ENCODE measurements at regions not wholly inside any gene's neighbourhood (a gene's known extent, or its start where the extent isn't known, plus 50 kb on each side); places are given as distances from the start of the nearest gene placed in this dataset.

GRCh38 chr1:29825274-29825940 is 589.1 kb downstream of the PTPRU start:
- Histone ChIP-seq H3K9me3 (replicated peaks; ENCODE audit: control insufficient read depth, low read depth, low read length) (no peaks in the 10 kb centered on the region), H3K4me1 (ENCODE audit: control insufficient read depth, insufficient read depth, low read length) (no peaks in the 10 kb centered on the region), H3K4me3 (ENCODE audit: low read length) (no peak overlapping the region), H3K36me3 (ENCODE audit: control insufficient read depth, insufficient read depth, low read length) (no peaks in the 10 kb centered on the region), H3K27ac (ENCODE audit: low read length) (no peak overlapping the region), H3K27me3 (ENCODE audit: control insufficient read depth, insufficient read depth, low read length) (peaks cover 12% of the 10 kb centered on the region)
- WGBS (ENCODE audit: insufficient coverage): 92% methylated on average over 15 of the region's 15 CpGs
- DNase-seq: no peak

- H3K9me3 ChIP-seq (replicated peaks; ENCODE audit: control insufficient read depth, low read depth, low read length): no peaks in the 10 kb centered on the region
- H3K36me3 ChIP-seq (ENCODE audit: control insufficient read depth, insufficient read depth, low read length): no peaks in the 10 kb centered on the region
- 48% methylated on average over 8 of the region's 15 CpGs for WGBS (ENCODE audit: insufficient coverage)
- no peak overlapping the region for H3K4me3 ChIP-seq (ENCODE audit: low read length)
- DNase-seq: no peak
- no peak overlapping the region for H3K27ac ChIP-seq (ENCODE audit: low read length)
- no peaks in the 10 kb centered on the region for H3K4me1 ChIP-seq (ENCODE audit: control insufficient read depth, insufficient read depth, low read length)
- peaks cover 12% of the 10 kb centered on the region for H3K27me3 ChIP-seq (ENCODE audit: control insufficient read depth, insufficient read depth, low read length)
Measured at GRCh38 chr1:29824511-29825273, 588.4 kb downstream of the PTPRU start.

- WGBS (ENCODE audit: insufficient coverage): 37% methylated on average over 4 of the region's 6 CpGs
- DNase-seq: no peak
- H3K9me3 ChIP-seq (replicated peaks; ENCODE audit: control insufficient read depth, low read depth, low read length): no peaks in the 10 kb centered on the region
- no peak overlapping the region for H3K4me3 ChIP-seq (ENCODE audit: low read length)
- no peak overlapping the region for H3K27ac ChIP-seq (ENCODE audit: low read length)
- no peaks in the 10 kb centered on the region for H3K36me3 ChIP-seq (ENCODE audit: control insufficient read depth, insufficient read depth, low read length)
- peaks cover 12% of the 10 kb centered on the region for H3K27me3 ChIP-seq (ENCODE audit: control insufficient read depth, insufficient read depth, low read length)
- H3K4me1 ChIP-seq (ENCODE audit: control insufficient read depth, insufficient read depth, low read length): no peaks in the 10 kb centered on the region
Measured at GRCh38 chr1:29824025-29824424, 587.7 kb downstream of the PTPRU start.

GRCh38 chr1:29823561-29823960 is 587.2 kb downstream of the PTPRU start:
- no peaks in the 10 kb centered on the region for H3K4me1 ChIP-seq (ENCODE audit: control insufficient read depth, insufficient read depth, low read length)
- no peaks in the 10 kb centered on the region for H3K9me3 ChIP-seq (replicated peaks; ENCODE audit: control insufficient read depth, low read depth, low read length)
- H3K27ac ChIP-seq (ENCODE audit: low read length): no peak overlapping the region
- H3K36me3 ChIP-seq (ENCODE audit: control insufficient read depth, insufficient read depth, low read length): no peaks in the 10 kb centered on the region
- peaks cover 12% of the 10 kb centered on the region for H3K27me3 ChIP-seq (ENCODE audit: control insufficient read depth, insufficient read depth, low read length)
- WGBS (ENCODE audit: insufficient coverage): 80% methylated on average over 3 of the region's 4 CpGs
- H3K4me3 ChIP-seq (ENCODE audit: low read length): no peak overlapping the region
- DNase-seq: no peak

GRCh38 chr1:29821605-29822004 is 585.3 kb downstream of the PTPRU start:
- Histone ChIP-seq H3K9me3 (replicated peaks; ENCODE audit: control insufficient read depth, low read depth, low read length) (no peaks in the 10 kb centered on the region), H3K4me3 (ENCODE audit: low read length) (no peak overlapping the region), H3K27me3 (ENCODE audit: control insufficient read depth, insufficient read depth, low read length) (peaks cover 9% of the 10 kb centered on the region), H3K4me1 (ENCODE audit: control insufficient read depth, insufficient read depth, low read length) (no peaks in the 10 kb centered on the region), H3K36me3 (ENCODE audit: control insufficient read depth, insufficient read depth, low read length) (no peaks in the 10 kb centered on the region), H3K27ac (ENCODE audit: low read length) (no peak overlapping the region)
- DNase-seq: no peak
- WGBS (ENCODE audit: insufficient coverage): 80% methylated on average over 1 of the region's 1 CpG

GRCh38 chr1:29820401-29820800 is 584.1 kb downstream of the PTPRU start:
- Histone ChIP-seq H3K4me1 (ENCODE audit: control insufficient read depth, insufficient read depth, low read length) (no peaks in the 10 kb centered on the region), H3K27me3 (ENCODE audit: control insufficient read depth, insufficient read depth, low read length) (peaks cover 7% of the 10 kb centered on the region), H3K4me3 (ENCODE audit: low read length) (no peak overlapping the region), H3K9me3 (replicated peaks; ENCODE audit: control insufficient read depth, low read depth, low read length) (no peaks in the 10 kb centered on the region), H3K27ac (ENCODE audit: low read length) (no peak overlapping the region), H3K36me3 (ENCODE audit: control insufficient read depth, insufficient read depth, low read length) (no peaks in the 10 kb centered on the region)
- DNase-seq: no peak
- WGBS (ENCODE audit: insufficient coverage): 20% methylated on average over 1 of the region's 2 CpGs

GRCh38 chr1:29812408-29813135 is 576.2 kb downstream of the PTPRU start:
- no peak overlapping the region for H3K27ac ChIP-seq (ENCODE audit: low read length)
- no peak overlapping the region for H3K4me3 ChIP-seq (ENCODE audit: low read length)
- H3K27me3 ChIP-seq (ENCODE audit: control insufficient read depth, insufficient read depth, low read length): no peaks in the 10 kb centered on the region
- 31% methylated on average over 5 of the region's 10 CpGs for WGBS (ENCODE audit: insufficient coverage)
- H3K4me1 ChIP-seq (ENCODE audit: control insufficient read depth, insufficient read depth, low read length): no peaks in the 10 kb centered on the region
- H3K36me3 ChIP-seq (ENCODE audit: control insufficient read depth, insufficient read depth, low read length): no peaks in the 10 kb centered on the region
- H3K9me3 ChIP-seq (replicated peaks; ENCODE audit: control insufficient read depth, low read depth, low read length): no peaks in the 10 kb centered on the region
- peak; percentile 5 for DNase-seq

GRCh38 chr1:29811727-29812407 is 575.5 kb downstream of the PTPRU start:
- no peaks in the 10 kb centered on the region for H3K9me3 ChIP-seq (replicated peaks; ENCODE audit: control insufficient read depth, low read depth, low read length)
- DNase-seq: no peak
- H3K27ac ChIP-seq (ENCODE audit: low read length): no peak overlapping the region
- H3K4me1 ChIP-seq (ENCODE audit: control insufficient read depth, insufficient read depth, low read length): no peaks in the 10 kb centered on the region
- 75% methylated on average over 7 of the region's 10 CpGs for WGBS (ENCODE audit: insufficient coverage)
- no peak overlapping the region for H3K4me3 ChIP-seq (ENCODE audit: low read length)
- no peaks in the 10 kb centered on the region for H3K27me3 ChIP-seq (ENCODE audit: control insufficient read depth, insufficient read depth, low read length)
- H3K36me3 ChIP-seq (ENCODE audit: control insufficient read depth, insufficient read depth, low read length): no peaks in the 10 kb centered on the region

GRCh38 chr1:29811247-29811646 is 574.9 kb downstream of the PTPRU start:
- WGBS (ENCODE audit: insufficient coverage): no CpG with 5 or more reads among the region's 7 CpGs
- H3K4me1 ChIP-seq (ENCODE audit: control insufficient read depth, insufficient read depth, low read length): no peaks in the 10 kb centered on the region
- H3K4me3 ChIP-seq (ENCODE audit: low read length): no peak overlapping the region
- H3K27ac ChIP-seq (ENCODE audit: low read length): no peak overlapping the region
- no peaks in the 10 kb centered on the region for H3K36me3 ChIP-seq (ENCODE audit: control insufficient read depth, insufficient read depth, low read length)
- no peaks in the 10 kb centered on the region for H3K9me3 ChIP-seq (replicated peaks; ENCODE audit: control insufficient read depth, low read depth, low read length)
- no peak for DNase-seq
- H3K27me3 ChIP-seq (ENCODE audit: control insufficient read depth, insufficient read depth, low read length): no peaks in the 10 kb centered on the region
